K562 (cell line): ENCODE measurements at regions not wholly inside any gene's neighbourhood (a gene's known extent, or its start where the extent isn't known, plus 50 kb on each side); places are given as distances from the start of the nearest gene placed in this dataset.
"Not testable (repeated sequence)": the region's sequence is repeated elsewhere in the genome, so short reads cannot be mapped to it uniquely, and the experiment has no call there.

Experiments used
- ATAC-seq: fragments of 200-7000 bp; cut with Tn5 transposase; 3 replicates; pipeline ENCODE4 v1.9.1; 2020; ENCODE audit warnings: moderate library complexity
- BruUV-seq: library from RNA; stranded (reverse); fragments of 400-500 nt; replicated peaks from 2 replicates; lab custom pipeline; 2021; lab: Mats Ljungman, UMichigan
- CTCF ChIA-PET: fragments of 300-600 bp; formaldehyde crosslinking; extraction: SDS; loops from one replicate; lab custom pipeline; 2021; ENCODE audit warnings: low intra/inter-chr PET ratio; lab: Yijun Ruan, JAX
- POLR2A ChIA-PET: fragments of 300-600, 350-650 bp; sonication (Branson Sonifier 250); formaldehyde crosslinking; extraction: SDS; loops from one replicate; lab custom pipeline; 2021; ENCODE audit warnings: antibody characterized with exemption, inconsistent platforms; lab: Yijun Ruan, JAX
- DNase-seq, 4 experiments: peaks; one replicate each; pipeline versions ENCODE4 v3.0.0 to v3.0.0-alpha.2; 2011 to 2018; ENCODE audit warnings: low spot score in 3 of 4, mixed read lengths in 3 of 4; ENCODE audit errors: extremely low read depth in 1 of 4
- FAIRE-seq: peaks from 2 replicates; lab custom pipeline; 2011; peaks lifted over from hg19 to GRCh38; lab: Jason Lieb, UNC
- H2AFZ ChIP-seq: 2 replicates; pipeline ENCODE4 v1.6.0; 2011; ENCODE audit warnings: low read depth, low read length, control low read depth, inconsistent platforms
- H3K27ac ChIP-seq: fragments of 200-600 bp; 3 replicates; pipeline ENCODE4 v1.8.0; 2011; ENCODE audit warnings: low read depth, mild to moderate bottlenecking, control low read depth, inconsistent platforms, low read length, moderate library complexity, mixed read lengths; ENCODE audit errors: extremely low read depth
- H3K27me3 ChIP-seq, 2 experiments: fragments of 300-600 bp in 1 of 2; 2 replicates in 1 of 2; 3 replicates in 1 of 2; pipeline versions ENCODE4 v1.6.0 to v1.8.0; 2011; ENCODE audit warnings: inconsistent platforms in 2 of 2, low read length in 2 of 2, mild to moderate bottlenecking in 1 of 2, mixed read lengths in 1 of 2, moderate library complexity in 1 of 2; ENCODE audit not compliant: control insufficient read depth in 2 of 2, insufficient read depth in 2 of 2
- H3K36me3 ChIP-seq: fragments of 300-600 bp; 3 replicates; pipeline ENCODE4 v1.8.0; 2011; ENCODE audit warnings: mild to moderate bottlenecking, low read length, inconsistent platforms; ENCODE audit not compliant: control insufficient read depth, insufficient read depth
- H3K4me1 ChIP-seq, 2 experiments: fragments of 200-600 bp in 1 of 2; replicated peaks in 1 of 2; 2 replicates in 1 of 2; 3 replicates in 1 of 2; pipeline versions ENCODE4 v1.5.1 to v1.8.0; 2011; ENCODE audit warnings: inconsistent platforms in 2 of 2, low read length in 2 of 2, mild to moderate bottlenecking in 1 of 2, mixed read lengths in 1 of 2, moderate library complexity in 1 of 2; ENCODE audit not compliant: control insufficient read depth in 2 of 2, insufficient read depth in 2 of 2
- H3K4me2 ChIP-seq: 2 replicates; pipeline ENCODE4 v1.6.1; 2011; ENCODE audit warnings: low read length, control low read depth, inconsistent platforms, mixed read lengths; ENCODE audit not compliant: insufficient read depth
- H3K4me3 ChIP-seq: fragments of 200-600 bp; sonication (generic), shearing (Covaris generic); 2 replicates; pipeline ENCODE4 v1.5.1; 2016; ENCODE audit warnings: control low read depth, inconsistent platforms
- H3K79me2 ChIP-seq: fragments of 200-600 bp; 3 replicates; pipeline ENCODE4 v1.8.0; 2011; ENCODE audit warnings: low read length, inconsistent platforms; ENCODE audit not compliant: control insufficient read depth, insufficient read depth
- H3K9ac ChIP-seq, 2 experiments: 2 replicates each; pipeline versions ENCODE4 v1.6.0 to v1.6.1; 2011; ENCODE audit warnings: low read depth in 2 of 2, low read length in 2 of 2, control low read depth in 1 of 2, inconsistent platforms in 1 of 2, mild to moderate bottlenecking in 1 of 2, mixed read lengths in 1 of 2; ENCODE audit not compliant: insufficient read depth in 1 of 2
- H3K9me1 ChIP-seq: one replicate; pipeline ENCODE4 v1.6.0; 2011; ENCODE audit warnings: inconsistent platforms, mild to moderate bottlenecking, low read length, moderate library complexity; ENCODE audit not compliant: control insufficient read depth, insufficient read depth
- H3K9me3 ChIP-seq: replicated peaks from 2 replicates; pipeline ENCODE4 v1.5.1; 2011; ENCODE audit warnings: low read depth, low read length, inconsistent platforms; ENCODE audit not compliant: control insufficient read depth, insufficient read depth
- H4K20me1 ChIP-seq: replicated peaks from 2 replicates; pipeline ENCODE4 v1.6.1; 2011; ENCODE audit warnings: low read length, inconsistent platforms, mixed read lengths; ENCODE audit not compliant: control insufficient read depth, insufficient read depth
- ESRRB ChIP-seq: fragments of 250-450 bp; sonication (Bioruptor Pico); IDR thresholded peaks from 2 replicates; pipeline ENCODE4 v1.5.0; 2020; ENCODE audit warnings: mild to moderate bottlenecking, moderate library complexity, borderline replicate concordance
- MCM3 ChIP-seq: fragments of 450-650 bp; IDR thresholded peaks from 2 replicates; pipeline ENCODE4 v1.6.1; 2016
- ZNF766 ChIP-seq: fragments of 200-800 bp; sonication (Bioruptor generic); conservative IDR thresholded peaks from 2 replicates; pipeline ENCODE4 v1.6.1; 2016; ENCODE audit warnings: missing genetic modification characterization, missing compliant biosample characterization
- WGBS: fragments of 100-300 bp; shearing (Covaris generic); methylation state at CpG from one replicate; pipeline ENCODE4 v1.1.6; 2016; ENCODE audit warnings: low coverage, mixed read lengths; ENCODE audit not compliant: insufficient coverage; ENCODE audit errors: missing lambda C conversion rate; 5-methylcytosine and 5-hydroxymethylcytosine counted together
- in situ Hi-C: fragments of 300-500 bp; cut with MboI; formaldehyde crosslinking; loops from 4 replicates; pipeline ENCODE4 v1.15.0; 2018; ENCODE audit warnings: inconsistent platforms, mixed read lengths
- intact Hi-C: fragments of 100-400 bp; cut with micrococcal nuclease; formaldehyde crosslinking; loops from 2 replicates; pipeline ENCODE4 v1.14.2; 2022

DNA sequence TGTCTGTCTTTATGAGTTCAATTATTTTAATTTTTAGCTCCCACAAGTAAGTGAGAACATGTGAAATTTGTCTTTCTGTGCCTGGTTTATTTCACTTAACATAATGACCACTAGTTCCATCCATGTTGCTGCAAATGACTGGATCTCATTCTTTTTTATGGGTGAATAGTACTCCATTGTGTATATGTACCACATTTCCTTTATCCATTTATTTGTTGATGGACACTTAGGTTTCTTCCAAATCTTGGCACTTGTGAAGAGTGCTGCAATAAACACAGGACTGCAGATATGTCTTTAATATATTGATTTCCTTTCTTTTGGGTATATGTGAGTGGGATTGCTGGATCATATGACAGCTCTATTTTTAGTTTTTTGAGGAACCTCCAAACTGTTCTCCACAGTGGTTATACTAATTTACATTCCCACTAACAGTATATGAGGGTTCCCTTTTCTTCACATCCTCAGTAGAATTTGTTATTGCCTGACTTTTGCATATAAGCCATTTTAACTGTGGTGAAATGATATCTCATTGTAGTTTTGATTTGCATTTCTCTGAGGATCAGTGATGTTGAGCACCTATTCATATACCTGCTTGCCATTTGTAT lies 139.8 kb upstream of the NEDD9 start:
- intact Hi-C loops, CTCF ChIA-PET, H3K36me3 ChIP-seq, H3K79me2 ChIP-seq, POLR2A ChIA-PET, DNase-seq, FAIRE-seq, H3K9ac ChIP-seq, H3K4me1 ChIP-seq, BruUV-seq, H3K4me3 ChIP-seq, in situ Hi-C loops, H3K4me2 ChIP-seq, H2AFZ ChIP-seq, H3K27ac ChIP-seq, H3K9me3 ChIP-seq, H4K20me1 ChIP-seq, H3K9me1 ChIP-seq, ATAC-seq: not testable (repeated sequence)
- H3K27me3 ChIP-seq = peaks cover 0 to 10% of the 10 kb centered on the region in 2 experiments; a peak in 2 of 5 replicates

DNA sequence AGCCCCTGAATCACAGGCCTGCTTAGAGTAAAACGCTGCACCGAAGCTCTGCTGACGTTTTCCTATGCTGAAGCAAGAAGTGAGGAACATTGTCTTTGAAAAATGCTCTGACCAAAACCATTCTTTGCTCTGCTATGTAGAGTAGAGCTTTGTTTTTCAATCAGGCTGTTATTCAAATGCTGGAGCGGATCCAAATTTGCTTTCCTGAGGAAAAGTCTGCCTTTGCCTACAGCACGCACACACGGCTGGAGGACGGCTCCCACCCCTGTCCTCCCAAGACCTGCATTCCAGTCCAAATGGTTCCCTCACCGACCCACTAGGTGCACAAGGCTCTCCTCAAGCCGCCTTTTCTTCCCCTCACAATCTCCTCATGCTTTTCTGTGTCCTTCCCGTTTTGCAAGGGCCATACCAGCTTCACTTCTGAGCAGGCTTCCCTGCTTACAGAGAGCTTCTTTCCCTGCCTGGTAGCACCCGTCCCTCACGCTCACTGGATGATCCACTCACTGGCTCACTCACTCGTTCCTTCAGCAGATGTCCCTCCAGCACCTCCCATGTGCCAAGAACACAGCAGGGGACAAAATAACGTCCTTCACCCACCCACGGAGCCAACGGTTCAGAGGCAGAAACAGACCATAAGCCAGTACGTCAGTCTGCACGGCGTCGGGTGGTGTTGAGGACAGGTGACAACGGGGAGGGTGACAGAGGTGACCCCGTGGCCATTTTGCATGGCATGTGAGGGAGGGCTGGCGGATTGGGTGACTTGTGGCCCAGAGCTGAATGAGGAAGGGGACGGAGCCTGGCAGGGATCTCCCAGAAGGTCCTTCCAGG lies 137.9 kb upstream of the NEDD9 start:
- Histone ChIP-seq H3K79me2 (no peaks in the 10 kb centered on the region), H3K9me1 (no peaks in the 10 kb centered on the region), H3K9ac (no peak overlapping the region), H3K4me3 (no peak overlapping the region), H3K27me3 (peaks cover 0 to 10% of the 10 kb centered on the region in 2 experiments; a peak in 2 of 5 replicates), H3K4me2 (no peak overlapping the region; the same call in 1 of the 2 replicates), H4K20me1 (no peaks in the 10 kb centered on the region), H2AFZ (peak overlapping the region; percentile 63; the same call in 1 of the 2 replicates), H3K27ac (no peak overlapping the region), H3K36me3 (no peaks in the 10 kb centered on the region), H3K9me3 (no peaks in the 10 kb centered on the region), H3K4me1 (no peaks in the 10 kb centered on the region)
- ATAC-seq (no peak), DNase-seq (no peak), FAIRE-seq (no peak)
- 0 out of 2 replicates have a peak, but pooled peaks have one; percentile 24 for TF ChIP-seq MCM3
- no peak for TF ChIP-seq ESRRB (CRISPR knock-in tag)
- 0 out of 2 replicates have a peak, but pooled peaks have one; percentile 22 for TF ChIP-seq ZNF766 (CRISPR knock-in tag)
- intact Hi-C loops (no loop called here), in situ Hi-C loops (no loop called here)
- BruUV-seq = no TSS peak
- WGBS = 3% methylated on average over 24 of the region's 24 CpGs
- CTCF ChIA-PET = no interaction called here
- POLR2A ChIA-PET = interaction anchor here (0.7 to 0.9 kb wide), 3 partner anchors 10 to 12 kb away, joined by 3 to 4 read pairs (median 3); no protein-coding TSS in a partner anchor
